ENCODE measurements at regions not wholly inside any gene's neighbourhood (a gene's known extent, or its start where the extent isn't known, plus 50 kb on each side); places are given as distances from the start of the nearest gene placed in this dataset.

- Histone ChIP-seq H3K36me3 (replicated peaks in 1 of 2) (no peaks in the 10 kb centered on the region), H3K9me3 (replicated peaks in 1 of 3) (no peaks in the 10 kb centered on the region), H3K4me1 (replicated peaks in 1 of 2) (no peaks in the 10 kb centered on the region), H3K27ac (no peak overlapping the region), H3K27me3 (no peaks in the 10 kb centered on the region), H3K4me3 (no peak overlapping the region)
- no peak for TF ChIP-seq POLR2A (IDR thresholded peaks at IDR 0.05)
- TF ChIP-seq CTCF (IDR thresholded peaks at IDR 0.05) = no peak
- WGBS, 4 donors = 73 to 86% (median 82%) methylated on average over 12 of the region's 12 CpGs
- intact Hi-C loops (cut with DNase I) = no loop called here
- no peak for DNase-seq
These were observed 78.9 kb upstream of the CNKSR2 start for GRCh38 chrX:21295246-21295820.

DNA sequence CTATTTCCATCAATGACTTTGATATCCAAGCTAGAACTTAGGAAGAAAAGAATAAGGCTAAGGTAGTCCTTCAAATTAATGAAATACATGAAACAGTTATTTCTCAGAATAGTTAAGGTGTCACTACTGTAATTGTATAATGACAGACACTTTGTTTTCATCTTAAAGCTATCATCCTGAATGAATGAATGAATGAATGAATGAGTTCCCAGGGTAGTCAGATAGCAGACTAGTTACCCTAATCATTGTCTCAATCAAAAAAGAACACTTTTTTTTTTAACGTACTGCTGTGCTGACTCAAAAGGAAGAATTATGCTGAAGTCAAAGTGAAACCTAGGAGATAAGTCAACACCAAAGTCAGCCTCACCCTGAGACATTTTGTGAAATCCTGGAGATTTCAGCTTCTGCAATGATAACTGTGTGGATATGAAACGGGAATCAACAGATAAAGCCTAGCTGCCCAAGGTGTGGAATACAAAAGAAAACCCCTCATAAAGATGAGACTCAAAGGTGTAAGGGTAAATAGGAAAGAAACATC, 68.3 kb upstream of the CNKSR2 start:
- intact Hi-C loops (cut with DNase I) = no loop called here
- 40 to 66% (median 51%) methylated on average over 2 of the region's 2 CpGs for WGBS, 4 donors
- H3K36me3 ChIP-seq (replicated peaks in 1 of 2) = no peaks in the 10 kb centered on the region
- H3K27me3 ChIP-seq = no peaks in the 10 kb centered on the region
- no peak for DNase-seq
- no peak for TF ChIP-seq POLR2A (IDR thresholded peaks at IDR 0.05)
- no peak for TF ChIP-seq CTCF (IDR thresholded peaks at IDR 0.05)
- H3K4me1 ChIP-seq (replicated peaks in 1 of 2) = no peaks in the 10 kb centered on the region
- H3K27ac ChIP-seq = no peak overlapping the region
- H3K9me3 ChIP-seq (replicated peaks in 1 of 3) = no peaks in the 10 kb centered on the region
- no peak overlapping the region for H3K4me3 ChIP-seq

DNA sequence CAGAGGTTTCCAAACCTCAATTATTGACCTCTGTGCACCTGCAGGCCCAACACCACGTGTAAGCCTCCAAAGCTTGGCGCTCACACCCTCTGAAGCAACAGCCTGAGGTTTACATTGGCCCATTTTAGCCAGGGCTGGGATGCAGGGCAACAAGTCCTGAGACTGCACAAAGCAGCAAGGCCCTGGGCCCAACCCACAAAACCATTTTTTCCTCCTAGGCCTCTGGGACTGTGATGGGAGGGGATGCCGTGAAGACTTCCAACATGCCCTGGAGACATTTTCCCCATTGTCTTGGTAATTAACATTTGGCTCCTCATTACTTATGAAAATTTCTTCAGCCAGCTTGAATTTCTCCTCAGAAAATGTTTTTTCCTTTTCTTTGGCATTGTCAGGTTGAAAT, 54.9 kb upstream of the CNKSR2 start:
- Histone ChIP-seq H3K27ac (no peak overlapping the region), H3K36me3 (replicated peaks in 1 of 2) (no peaks in the 10 kb centered on the region), H3K4me3 (no peak overlapping the region), H3K9me3 (replicated peaks in 1 of 3) (no peaks in the 10 kb centered on the region), H3K4me1 (replicated peaks in 1 of 2) (no peaks in the 10 kb centered on the region), H3K27me3 (no peaks in the 10 kb centered on the region)
- 53 to 90% (median 69%) methylated on average over 1 to 3 of the region's 3 CpGs for WGBS, 4 donors
- no peak for TF ChIP-seq POLR2A (IDR thresholded peaks at IDR 0.05)
- no peak for TF ChIP-seq CTCF (IDR thresholded peaks at IDR 0.05)
- intact Hi-C loops (cut with DNase I) = no loop called here
- DNase-seq = no peak

Small RNA genes in the stretch of these regions (small RNA-seq; reads per million reads assigned to genes)
- gene RNU6-133P = 0 reads per million in 2 donors
